ENCODE measurements at regions not wholly inside any gene's neighbourhood (a gene's known extent, or its start where the extent isn't known, plus 50 kb on each side); places are given as distances from the start of the nearest gene placed in this dataset.
A peak's percentile ranks its signal among the peaks of the same experiment; 100 is the strongest.

- peak; percentile 54 for TF ChIP-seq CTCF (conservative IDR thresholded peaks at IDR 0.05; ENCODE audit: low read depth, low read length)
- TF ChIP-seq EZH2 (IDR thresholded peaks at IDR 0.05; ENCODE audit: low read length, unreplicated experiment): no peak
- TF ChIP-seq EZH2phosphoT487 (IDR thresholded peaks at IDR 0.05; ENCODE audit: borderline replicate concordance, low read length): no peak
These were observed 76.0 kb upstream of the CTTNBP2 start for GRCh38 chr7:117949232-117949631.
